GM19395 (cell line): ENCODE measurements at regions not wholly inside any gene's neighbourhood (a gene's known extent, or its start where the extent isn't known, plus 50 kb on each side); places are given as distances from the start of the nearest gene placed in this dataset.

ENCODE experiments used
- ATAC-seq: cut with Tn5 transposase; IDR thresholded peaks from one replicate; pipeline ENCODE4 v1.9.1; 2021; ENCODE audit warnings: mild to moderate bottlenecking, moderate library complexity; ENCODE audit not compliant: unreplicated experiment

GRCh38 chr10:53022611-53023088 is 250.1 kb upstream of the MBL2 start:
- ATAC-seq, result no peak

- ATAC-seq, result peak; percentile 79
Measured at GRCh38 chr10:53013201-53013810, 240.7 kb upstream of the MBL2 start.

GRCh38 chr10:53009961-53010907 is 237.7 kb upstream of the MBL2 start:
- ATAC-seq, result no peak

- ATAC-seq, result no peak
Measured at GRCh38 chr10:53007527-53007842, 234.9 kb upstream of the MBL2 start.

GRCh38 chr10:53006663-53007526 is 234.3 kb upstream of the MBL2 start:
- no peak for ATAC-seq

GRCh38 chr10:53005612-53006345 is 233.2 kb upstream of the MBL2 start:
- no peak for ATAC-seq

- peak; percentile 61 for ATAC-seq
Measured at GRCh38 chr10:53003094-53003493, 230.5 kb upstream of the MBL2 start.

- ATAC-seq, result no peak
Measured at GRCh38 chr10:52999681-53000080, 227.1 kb upstream of the MBL2 start.

GRCh38 chr10:52999258-52999657 is 226.7 kb upstream of the MBL2 start:
- no peak for ATAC-seq

GRCh38 chr10:52997007-52997406 is 224.4 kb upstream of the MBL2 start:
- ATAC-seq, result no peak

- no peak for ATAC-seq
Measured at GRCh38 chr10:52994370-52994769, 221.8 kb upstream of the MBL2 start.

- ATAC-seq, result peak; percentile 49
Measured at GRCh38 chr10:52993109-52993508, 220.5 kb upstream of the MBL2 start.

GRCh38 chr10:52992567-52992966 is 220.0 kb upstream of the MBL2 start:
- ATAC-seq, result no peak

- ATAC-seq, result no peak
Measured at GRCh38 chr10:52988923-52989322, 216.3 kb upstream of the MBL2 start.

GRCh38 chr10:52986125-52986524 is 213.5 kb upstream of the MBL2 start:
- no peak for ATAC-seq

GRCh38 chr10:52984169-52984568 is 211.6 kb upstream of the MBL2 start:
- ATAC-seq, result no peak

GRCh38 chr10:52979295-52979990 is 206.9 kb upstream of the MBL2 start:
- no peak for ATAC-seq

- no peak for ATAC-seq
Measured at GRCh38 chr10:52977581-52977980, 205.0 kb upstream of the MBL2 start.

GRCh38 chr10:52967806-52968795 is 195.5 kb upstream of the MBL2 start:
- no peak for ATAC-seq
